Rectal smooth muscle tissue (tissue), 1 donor: ENCODE measurements at regions not wholly inside any gene's neighbourhood (a gene's known extent, or its start where the extent isn't known, plus 50 kb on each side); places are given as distances from the start of the nearest gene placed in this dataset.

Experiments
- H3K27ac ChIP-seq: one replicate; pipeline ENCODE4 v1.7.0; 2013; ENCODE audit warnings: low read depth, low read length, inconsistent platforms
- H3K27me3 ChIP-seq: one replicate; pipeline ENCODE4 v1.7.0; 2013; ENCODE audit warnings: low read length; ENCODE audit not compliant: control insufficient read depth, insufficient read depth
- H3K36me3 ChIP-seq: one replicate; pipeline ENCODE4 v1.7.0; 2013; ENCODE audit warnings: low read length; ENCODE audit not compliant: control insufficient read depth, insufficient read depth
- H3K4me1 ChIP-seq: one replicate; pipeline ENCODE4 v1.7.0; 2013; ENCODE audit warnings: low read length; ENCODE audit not compliant: control insufficient read depth, insufficient read depth
- H3K4me3 ChIP-seq: one replicate; pipeline ENCODE4 v1.7.0; 2013; ENCODE audit warnings: low read length
- H3K9ac ChIP-seq: one replicate; pipeline ENCODE4 v1.7.0; 2013; ENCODE audit warnings: low read length

- no peak overlapping the region for H3K9ac ChIP-seq
- peaks cover 6% of the 10 kb centered on the region for H3K4me1 ChIP-seq
- peaks cover 15% of the 10 kb centered on the region for H3K36me3 ChIP-seq
- H3K4me3 ChIP-seq, result no peak overlapping the region
- H3K27me3 ChIP-seq, result no peaks in the 10 kb centered on the region
- H3K27ac ChIP-seq, result no peak overlapping the region
These were observed 49.9 kb downstream of the SYNE3 start for GRCh38 chr14:95466506-95466905.

GRCh38 chr14:95465936-95466335, 50.5 kb downstream of the SYNE3 start:
- H3K27me3 ChIP-seq, result no peaks in the 10 kb centered on the region
- no peak overlapping the region for H3K9ac ChIP-seq
- H3K27ac ChIP-seq, result no peak overlapping the region
- peaks cover 4% of the 10 kb centered on the region for H3K4me1 ChIP-seq
- H3K36me3 ChIP-seq, result peaks cover 15% of the 10 kb centered on the region
- no peak overlapping the region for H3K4me3 ChIP-seq

GRCh38 chr14:95465358-95465757, 51.1 kb downstream of the SYNE3 start:
- Histone ChIP-seq H3K9ac (no peak overlapping the region), H3K4me3 (no peak overlapping the region), H3K36me3 (peaks cover 15% of the 10 kb centered on the region), H3K27me3 (no peaks in the 10 kb centered on the region), H3K4me1 (peaks cover 7% of the 10 kb centered on the region), H3K27ac (no peak overlapping the region)

GRCh38 chr14:95464514-95464913, 51.9 kb downstream of the SYNE3 start:
- peaks cover 13% of the 10 kb centered on the region for H3K36me3 ChIP-seq
- no peak overlapping the region for H3K27ac ChIP-seq

GRCh38 chr14:95464103-95464502, 52.3 kb downstream of the SYNE3 start:
- H3K9ac ChIP-seq, result no peak overlapping the region
- peaks cover 7% of the 10 kb centered on the region for H3K4me1 ChIP-seq
- no peak overlapping the region for H3K27ac ChIP-seq
- H3K27me3 ChIP-seq, result no peaks in the 10 kb centered on the region
- no peak overlapping the region for H3K4me3 ChIP-seq
- peaks cover 13% of the 10 kb centered on the region for H3K36me3 ChIP-seq

More at GRCh38 chr14:95464514-95464913, 51.9 kb downstream of the SYNE3 start:
- no peaks in the 10 kb centered on the region for H3K27me3 ChIP-seq
- H3K4me3 ChIP-seq, result no peak overlapping the region
- peaks cover 7% of the 10 kb centered on the region for H3K4me1 ChIP-seq
- no peak overlapping the region for H3K9ac ChIP-seq

GRCh38 chr14:95463171-95463901, 53.1 kb downstream of the SYNE3 start:
- Histone ChIP-seq H3K27me3 (no peaks in the 10 kb centered on the region), H3K27ac (no peak overlapping the region), H3K36me3 (peaks cover 13% of the 10 kb centered on the region), H3K4me1 (peaks cover 7% of the 10 kb centered on the region), H3K9ac (no peak overlapping the region), H3K4me3 (no peak overlapping the region)

DNA sequence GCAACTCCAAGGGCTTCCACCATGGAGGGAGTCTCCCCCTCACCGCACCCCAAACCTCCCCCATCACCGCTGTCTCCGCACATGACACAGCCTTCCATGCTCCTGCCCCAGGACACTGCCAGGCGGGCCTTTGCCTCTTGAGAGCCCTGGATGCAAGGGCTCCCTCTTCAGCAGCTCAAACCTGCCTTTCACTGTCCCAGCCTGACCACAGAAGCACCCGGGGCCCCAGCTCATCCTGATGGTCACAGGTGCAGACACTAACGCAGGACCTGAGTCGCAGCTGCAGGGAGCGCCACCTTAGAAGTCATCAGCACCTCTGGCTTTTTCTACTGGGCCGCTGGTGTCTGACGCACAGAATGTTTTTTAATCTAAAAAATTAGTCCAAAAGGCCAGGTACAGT, 54.0 kb downstream of the SYNE3 start:
- Histone ChIP-seq H3K36me3 (peaks cover 13% of the 10 kb centered on the region), H3K4me1 (peaks cover 7% of the 10 kb centered on the region), H3K27ac (no peak overlapping the region), H3K4me3 (no peak overlapping the region), H3K9ac (no peak overlapping the region), H3K27me3 (no peaks in the 10 kb centered on the region)

- no peak overlapping the region for H3K9ac ChIP-seq
- H3K36me3 ChIP-seq, result peaks cover 8% of the 10 kb centered on the region
- H3K27ac ChIP-seq, result no peak overlapping the region
- peak overlapping the region; percentile 27 for H3K4me3 ChIP-seq
- peaks cover 7% of the 10 kb centered on the region for H3K4me1 ChIP-seq
- H3K27me3 ChIP-seq, result no peaks in the 10 kb centered on the region
These were observed 55.6 kb downstream of the SYNE3 start for GRCh38 chr14:95460647-95461478.

- H3K27me3 ChIP-seq, result no peaks in the 10 kb centered on the region
- peaks cover 7% of the 10 kb centered on the region for H3K4me1 ChIP-seq
- no peak overlapping the region for H3K4me3 ChIP-seq
- H3K36me3 ChIP-seq, result no peaks in the 10 kb centered on the region
- H3K9ac ChIP-seq, result no peak overlapping the region
- no peak overlapping the region for H3K27ac ChIP-seq
These were observed 57.5 kb downstream of the SYNE3 start for GRCh38 chr14:95458906-95459305.

- H3K27me3 ChIP-seq, result no peaks in the 10 kb centered on the region
- no peak overlapping the region for H3K9ac ChIP-seq
- H3K36me3 ChIP-seq, result no peaks in the 10 kb centered on the region
- H3K27ac ChIP-seq, result no peak overlapping the region
- peaks cover 7% of the 10 kb centered on the region for H3K4me1 ChIP-seq
- no peak overlapping the region for H3K4me3 ChIP-seq
These were observed 58.0 kb downstream of the SYNE3 start for GRCh38 chr14:95458459-95458858.

DNA sequence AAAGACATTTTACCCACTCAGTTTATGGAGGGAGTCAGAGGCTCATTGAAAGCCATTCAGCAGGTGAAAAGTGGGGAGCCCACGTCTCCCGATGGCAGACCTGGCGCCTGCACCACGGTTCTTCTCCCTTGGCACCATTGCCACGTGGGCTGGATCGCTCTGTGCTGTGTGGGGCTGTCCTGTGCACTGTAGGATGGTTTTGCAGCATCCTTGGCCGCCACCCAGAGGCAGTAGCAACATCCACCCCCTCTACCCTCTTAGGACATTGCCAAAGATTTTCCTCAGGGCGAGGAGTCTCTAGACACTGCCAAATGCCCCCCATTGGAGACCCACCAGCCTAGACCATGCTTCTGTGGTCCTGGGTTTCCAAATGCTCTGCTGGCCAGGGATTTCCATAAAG, 60.2 kb downstream of the SYNE3 start:
- H3K27me3 ChIP-seq, result no peaks in the 10 kb centered on the region
- peaks cover 4% of the 10 kb centered on the region for H3K4me1 ChIP-seq
- no peaks in the 10 kb centered on the region for H3K36me3 ChIP-seq
- H3K9ac ChIP-seq, result no peak overlapping the region
- H3K27ac ChIP-seq, result no peak overlapping the region
- H3K4me3 ChIP-seq, result no peak overlapping the region

- no peak overlapping the region for H3K27ac ChIP-seq
- no peaks in the 10 kb centered on the region for H3K27me3 ChIP-seq
- no peaks in the 10 kb centered on the region for H3K36me3 ChIP-seq
- no peaks in the 10 kb centered on the region for H3K4me1 ChIP-seq
- no peak overlapping the region for H3K4me3 ChIP-seq
- H3K9ac ChIP-seq, result no peak overlapping the region
These were observed 61.2 kb downstream of the SYNE3 start for GRCh38 chr14:95455246-95455645.

- Histone ChIP-seq H3K9ac (no peak overlapping the region), H3K27me3 (no peaks in the 10 kb centered on the region), H3K4me1 (no peaks in the 10 kb centered on the region), H3K36me3 (peaks cover 6% of the 10 kb centered on the region), H3K4me3 (no peak overlapping the region), H3K27ac (no peak overlapping the region)
These were observed 62.8 kb downstream of the SYNE3 start for GRCh38 chr14:95453713-95453980.
